ENCODE measurements at regions not wholly inside any gene's neighbourhood (a gene's known extent, or its start where the extent isn't known, plus 50 kb on each side); places are given as distances from the start of the nearest gene placed in this dataset.

- Mint-ChIP-seq H3K27ac (no peak overlapping the region), H3K9me3 (peaks cover 11% of the 10 kb centered on the region), H3K36me3 (ENCODE audit: low read depth) (no peaks in the 10 kb centered on the region), H3K4me3 (no peak overlapping the region), H3K27me3 (no peaks in the 10 kb centered on the region), H3K4me1 (ENCODE audit: low read depth) (no peaks in the 10 kb centered on the region)
- no peak for TF ChIP-seq CTCF (IDR thresholded peaks at IDR 0.05)
- intact Hi-C loops (cut with DNase I, micrococcal nuclease), result no loop called here
- H3K4me3 ChIP-seq (ENCODE audit: low read length), result no peak overlapping the region
- ChIA-PET CTCF (no interaction called here), POLR2A (interaction anchor here (0.7 kb wide), 1 partner anchor 297 kb away, joined by 3 read pairs; no protein-coding TSS in a partner anchor)
- DNase-seq (no peak), ATAC-seq (ENCODE audit: poor library complexity) (no peak)
- H3K4me1 ChIP-seq (ENCODE audit: insufficient read depth, low read length), result no peaks in the 10 kb centered on the region
- no peaks in the 10 kb centered on the region for H3K36me3 ChIP-seq (ENCODE audit: insufficient read depth, low read length)
- H3K9me3 ChIP-seq (ENCODE audit: control insufficient read depth in 1 of 2, insufficient read depth in 1 of 2, low read length in 2 of 2), result peaks cover 0 to 10% of the 10 kb centered on the region in 2 experiments
- H3K27ac ChIP-seq (ENCODE audit: low read depth in 1 of 2, low read length in 2 of 2), result no peak overlapping the region
- no peaks in the 10 kb centered on the region for H3K27me3 ChIP-seq (ENCODE audit: control insufficient read depth in 1 of 2, insufficient read depth in 2 of 2, low read length in 2 of 2)
These were observed 502.6 kb upstream of the CDH6 start for GRCh38 chr5:30690931-30691330.

DNA sequence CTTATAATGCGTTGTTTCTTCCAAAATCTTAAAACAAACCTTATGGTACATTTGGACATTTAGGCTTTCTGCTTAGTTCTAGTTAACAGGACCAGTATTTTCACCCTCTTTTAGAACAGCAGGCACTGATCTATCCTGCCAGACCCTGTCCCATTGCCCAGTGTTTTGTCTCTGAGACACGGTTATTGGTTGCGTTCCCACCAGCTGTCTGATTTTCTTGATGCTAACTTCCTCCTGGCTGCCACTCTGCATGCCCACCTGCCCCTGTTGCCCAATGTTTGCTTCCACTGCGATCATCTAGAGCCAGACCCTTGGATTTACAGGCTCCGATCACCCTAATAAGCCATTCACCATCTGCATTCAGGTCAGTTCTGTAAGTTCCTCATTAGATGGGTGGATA, 506.0 kb upstream of the CDH6 start:
- CTCF ChIA-PET, result no interaction called here
- Mint-ChIP-seq H3K4me3 (no peak overlapping the region), H3K4me1 (ENCODE audit: low read depth) (no peaks in the 10 kb centered on the region), H3K27ac (no peak overlapping the region), H3K36me3 (ENCODE audit: low read depth) (no peaks in the 10 kb centered on the region), H3K9me3 (peaks cover 9% of the 10 kb centered on the region), H3K27me3 (no peaks in the 10 kb centered on the region)
- H3K27ac ChIP-seq (ENCODE audit: low read depth in 1 of 2, low read length in 2 of 2), result no peak overlapping the region
- no peak overlapping the region for H3K4me3 ChIP-seq (ENCODE audit: low read length)
- no peaks in the 10 kb centered on the region for H3K27me3 ChIP-seq (ENCODE audit: control insufficient read depth in 1 of 2, insufficient read depth in 2 of 2, low read length in 2 of 2)
- DNase-seq (no peak), ATAC-seq (ENCODE audit: poor library complexity) (no peak)
- no peak for TF ChIP-seq CTCF (IDR thresholded peaks at IDR 0.05)
- POLR2A ChIA-PET, result no interaction called here
- H3K36me3 ChIP-seq (ENCODE audit: insufficient read depth, low read length), result no peaks in the 10 kb centered on the region
- intact Hi-C loops (cut with DNase I, micrococcal nuclease), result no loop called here
- peaks cover 0 to 7% of the 10 kb centered on the region in 2 experiments for H3K9me3 ChIP-seq (ENCODE audit: control insufficient read depth in 1 of 2, insufficient read depth in 1 of 2, low read length in 2 of 2)
- H3K4me1 ChIP-seq (ENCODE audit: insufficient read depth, low read length), result no peaks in the 10 kb centered on the region

- Mint-ChIP-seq H3K9me3 (peaks cover 13% of the 10 kb centered on the region), H3K36me3 (ENCODE audit: low read depth) (no peaks in the 10 kb centered on the region), H3K27ac (no peak overlapping the region), H3K27me3 (no peaks in the 10 kb centered on the region), H3K4me1 (ENCODE audit: low read depth) (no peaks in the 10 kb centered on the region), H3K4me3 (no peak overlapping the region)
- ATAC-seq (ENCODE audit: poor library complexity) (no peak), DNase-seq (no peak)
- Histone ChIP-seq H3K4me3 (ENCODE audit: low read length) (no peak overlapping the region), H3K4me1 (ENCODE audit: insufficient read depth, low read length) (no peaks in the 10 kb centered on the region), H3K27ac (ENCODE audit: low read depth in 1 of 2, low read length in 2 of 2) (no peak overlapping the region), H3K9me3 (ENCODE audit: control insufficient read depth in 1 of 2, insufficient read depth in 1 of 2, low read length in 2 of 2) (peaks cover 0 to 7% of the 10 kb centered on the region in 2 experiments), H3K36me3 (ENCODE audit: insufficient read depth, low read length) (no peaks in the 10 kb centered on the region), H3K27me3 (ENCODE audit: control insufficient read depth in 1 of 2, insufficient read depth in 2 of 2, low read length in 2 of 2) (no peaks in the 10 kb centered on the region)
- ChIA-PET CTCF (no interaction called here), POLR2A (no interaction called here)
- intact Hi-C loops (cut with DNase I, micrococcal nuclease), result no loop called here
- no peak for TF ChIP-seq CTCF (IDR thresholded peaks at IDR 0.05)
These were observed 507.0 kb upstream of the CDH6 start for GRCh38 chr5:30686530-30686929.

Data from CD4-positive, alpha-beta T cell (primary cell).